ENCODE measurements at regions not wholly inside any gene's neighbourhood (a gene's known extent, or its start where the extent isn't known, plus 50 kb on each side); places are given as distances from the start of the nearest gene placed in this dataset.

- CTCF ChIA-PET: no interaction called here
- DNase-seq: no peak
- H3K27me3 Mint-ChIP-seq: no peaks in the 10 kb centered on the region
- H3K27ac Mint-ChIP-seq: no peak overlapping the region
- H3K4me1 Mint-ChIP-seq: no peaks in the 10 kb centered on the region
- peaks cover 8% of the 10 kb centered on the region for H3K9me3 Mint-ChIP-seq
- POLR2A ChIA-PET: no interaction called here
- H3K36me3 Mint-ChIP-seq (ENCODE audit: low read depth): no peaks in the 10 kb centered on the region
- no peak overlapping the region for H3K4me3 Mint-ChIP-seq
These were observed 151.5 kb downstream of the TAF11L14 start for GRCh38 chr5:17785774-17786173.

- DNase-seq: no peak
- H3K4me1 Mint-ChIP-seq: no peaks in the 10 kb centered on the region
- H3K27ac Mint-ChIP-seq: no peak overlapping the region
- H3K27me3 Mint-ChIP-seq: no peaks in the 10 kb centered on the region
- ChIA-PET CTCF (no interaction called here), POLR2A (no interaction called here)
- H3K36me3 Mint-ChIP-seq (ENCODE audit: low read depth): no peaks in the 10 kb centered on the region
- H3K4me3 Mint-ChIP-seq: no peak overlapping the region
- peaks cover 10% of the 10 kb centered on the region for H3K9me3 Mint-ChIP-seq
These were observed 154.1 kb downstream of the TAF11L14 start for GRCh38 chr5:17788351-17788750.

GRCh38 chr5:17794201-17794600, 159.9 kb downstream of the TAF11L14 start:
- DNase-seq: no peak
- Mint-ChIP-seq H3K4me1 (no peaks in the 10 kb centered on the region), H3K4me3 (no peak overlapping the region), H3K36me3 (ENCODE audit: low read depth) (no peaks in the 10 kb centered on the region), H3K9me3 (peaks cover 10% of the 10 kb centered on the region), H3K27me3 (no peaks in the 10 kb centered on the region), H3K27ac (no peak overlapping the region)
- CTCF ChIA-PET: no interaction called here
- POLR2A ChIA-PET: no interaction called here

GRCh38 chr5:17794815-17795214, 160.6 kb downstream of the TAF11L14 start:
- Mint-ChIP-seq H3K4me3 (no peak overlapping the region), H3K36me3 (ENCODE audit: low read depth) (no peaks in the 10 kb centered on the region), H3K27me3 (no peaks in the 10 kb centered on the region), H3K9me3 (peaks cover 8% of the 10 kb centered on the region), H3K27ac (no peak overlapping the region), H3K4me1 (no peaks in the 10 kb centered on the region)
- CTCF ChIA-PET: no interaction called here
- no peak for DNase-seq
- POLR2A ChIA-PET: no interaction called here

- DNase-seq: no peak
- Mint-ChIP-seq H3K9me3 (peaks cover 8% of the 10 kb centered on the region), H3K36me3 (ENCODE audit: low read depth) (no peaks in the 10 kb centered on the region), H3K27me3 (no peaks in the 10 kb centered on the region), H3K4me3 (no peak overlapping the region), H3K27ac (no peak overlapping the region), H3K4me1 (no peaks in the 10 kb centered on the region)
- CTCF ChIA-PET: no interaction called here
- POLR2A ChIA-PET: no interaction called here
These were observed 161.9 kb downstream of the TAF11L14 start for GRCh38 chr5:17796142-17796541.

- DNase-seq: no peak
- H3K36me3 Mint-ChIP-seq (ENCODE audit: low read depth): no peaks in the 10 kb centered on the region
- H3K9me3 Mint-ChIP-seq: peaks cover 8% of the 10 kb centered on the region
- no peaks in the 10 kb centered on the region for H3K4me1 Mint-ChIP-seq
- no peak overlapping the region for H3K4me3 Mint-ChIP-seq
- CTCF ChIA-PET: no interaction called here
- POLR2A ChIA-PET: no interaction called here
- no peaks in the 10 kb centered on the region for H3K27me3 Mint-ChIP-seq
- H3K27ac Mint-ChIP-seq: no peak overlapping the region
These were observed 162.6 kb downstream of the TAF11L14 start for GRCh38 chr5:17796757-17797396.

GRCh38 chr5:17799521-17799920, 165.3 kb downstream of the TAF11L14 start:
- Mint-ChIP-seq H3K27ac (no peak overlapping the region), H3K27me3 (no peaks in the 10 kb centered on the region), H3K36me3 (ENCODE audit: low read depth) (no peaks in the 10 kb centered on the region), H3K4me3 (no peak overlapping the region), H3K9me3 (peaks cover 6% of the 10 kb centered on the region), H3K4me1 (no peaks in the 10 kb centered on the region)
- no peak for DNase-seq
- POLR2A ChIA-PET: no interaction called here
- CTCF ChIA-PET: no interaction called here

GRCh38 chr5:17801595-17801994, 167.3 kb downstream of the TAF11L14 start:
- POLR2A ChIA-PET: no interaction called here
- no peaks in the 10 kb centered on the region for H3K27me3 Mint-ChIP-seq
- no peaks in the 10 kb centered on the region for H3K4me1 Mint-ChIP-seq
- H3K27ac Mint-ChIP-seq: no peak overlapping the region
- no peaks in the 10 kb centered on the region for H3K36me3 Mint-ChIP-seq (ENCODE audit: low read depth)
- DNase-seq: no peak
- no peak overlapping the region for H3K4me3 Mint-ChIP-seq
- CTCF ChIA-PET: no interaction called here
- peaks cover 6% of the 10 kb centered on the region for H3K9me3 Mint-ChIP-seq

GRCh38 chr5:17802256-17802655, 168.0 kb downstream of the TAF11L14 start:
- H3K4me1 Mint-ChIP-seq: no peaks in the 10 kb centered on the region
- no peaks in the 10 kb centered on the region for H3K27me3 Mint-ChIP-seq
- H3K9me3 Mint-ChIP-seq: peaks cover 4% of the 10 kb centered on the region
- CTCF ChIA-PET: no interaction called here
- no peaks in the 10 kb centered on the region for H3K36me3 Mint-ChIP-seq (ENCODE audit: low read depth)
- H3K27ac Mint-ChIP-seq: no peak overlapping the region
- no peak overlapping the region for H3K4me3 Mint-ChIP-seq
- no peak for DNase-seq
- POLR2A ChIA-PET: no interaction called here

- Mint-ChIP-seq H3K36me3 (ENCODE audit: low read depth) (no peaks in the 10 kb centered on the region), H3K4me3 (no peak overlapping the region), H3K9me3 (no peaks in the 10 kb centered on the region), H3K27ac (no peak overlapping the region), H3K27me3 (no peaks in the 10 kb centered on the region), H3K4me1 (no peaks in the 10 kb centered on the region)
- ChIA-PET POLR2A (no interaction called here), CTCF (no interaction called here)
- no peak for DNase-seq
These were observed 169.7 kb downstream of the TAF11L14 start for GRCh38 chr5:17803971-17804370.

GRCh38 chr5:17805227-17805825, 171.1 kb downstream of the TAF11L14 start:
- CTCF ChIA-PET: no interaction called here
- POLR2A ChIA-PET: no interaction called here
- Mint-ChIP-seq H3K4me3 (no peak overlapping the region), H3K27ac (no peak overlapping the region), H3K27me3 (no peaks in the 10 kb centered on the region), H3K4me1 (no peaks in the 10 kb centered on the region), H3K9me3 (no peaks in the 10 kb centered on the region), H3K36me3 (ENCODE audit: low read depth) (no peaks in the 10 kb centered on the region)
- no peak for DNase-seq

- H3K4me3 Mint-ChIP-seq: no peak overlapping the region
- DNase-seq: no peak
- no peaks in the 10 kb centered on the region for H3K9me3 Mint-ChIP-seq
- no peak overlapping the region for H3K27ac Mint-ChIP-seq
- no peaks in the 10 kb centered on the region for H3K4me1 Mint-ChIP-seq
- ChIA-PET POLR2A (no interaction called here), CTCF (no interaction called here)
- H3K27me3 Mint-ChIP-seq: no peaks in the 10 kb centered on the region
- no peaks in the 10 kb centered on the region for H3K36me3 Mint-ChIP-seq (ENCODE audit: low read depth)
These were observed 172.7 kb downstream of the TAF11L14 start for GRCh38 chr5:17806818-17807468.

- no peak overlapping the region for H3K27ac Mint-ChIP-seq
- DNase-seq: no peak
- ChIA-PET POLR2A (no interaction called here), CTCF (no interaction called here)
- H3K36me3 Mint-ChIP-seq (ENCODE audit: low read depth): no peaks in the 10 kb centered on the region
- H3K9me3 Mint-ChIP-seq: no peaks in the 10 kb centered on the region
- no peaks in the 10 kb centered on the region for H3K27me3 Mint-ChIP-seq
- no peaks in the 10 kb centered on the region for H3K4me1 Mint-ChIP-seq
- no peak overlapping the region for H3K4me3 Mint-ChIP-seq
These were observed 174.3 kb downstream of the TAF11L14 start for GRCh38 chr5:17808566-17808965.

GRCh38 chr5:17810734-17811133, 176.5 kb downstream of the TAF11L14 start:
- Mint-ChIP-seq H3K27ac (no peak overlapping the region), H3K4me1 (no peaks in the 10 kb centered on the region), H3K4me3 (no peak overlapping the region), H3K36me3 (ENCODE audit: low read depth) (no peaks in the 10 kb centered on the region), H3K27me3 (no peaks in the 10 kb centered on the region), H3K9me3 (no peaks in the 10 kb centered on the region)
- ChIA-PET CTCF (no interaction called here), POLR2A (no interaction called here)
- no peak for DNase-seq
